ENCODE measurements at regions not wholly inside any gene's neighbourhood (a gene's known extent, or its start where the extent isn't known, plus 50 kb on each side); places are given as distances from the start of the nearest gene placed in this dataset.

GRCh38 chr15:23750179-23750578 is 63.1 kb upstream of the NDN start:
- no peak for TF ChIP-seq EP300 (IDR thresholded peaks at IDR 0.05; ENCODE audit: borderline replicate concordance)
- no peak for TF ChIP-seq TCF12 (IDR thresholded peaks at IDR 0.05; ENCODE audit: low read depth)
- TF ChIP-seq CREB1 (IDR thresholded peaks at IDR 0.05; ENCODE audit: low read depth) = no peak
- no peak for TF ChIP-seq MAX (IDR thresholded peaks at IDR 0.05)
- TF ChIP-seq TAF1 (IDR thresholded peaks at IDR 0.05; ENCODE audit: low read depth) = no peak
- TF ChIP-seq REST (IDR thresholded peaks at IDR 0.05; ENCODE audit: low read depth) = no peak
- no peak for TF ChIP-seq YY1 (IDR thresholded peaks at IDR 0.05; ENCODE audit: low read depth)
- TF ChIP-seq CEBPB (IDR thresholded peaks at IDR 0.05) = no peak
- no peak for TF ChIP-seq FOXM1 (IDR thresholded peaks at IDR 0.05; ENCODE audit: borderline replicate concordance, low read depth)
- TF ChIP-seq RAD21 (IDR thresholded peaks at IDR 0.05; ENCODE audit: low read depth) = no peak
- no peak for TF ChIP-seq ZBTB7A (IDR thresholded peaks at IDR 0.05; ENCODE audit: low read depth)
